ENCODE measurements at regions not wholly inside any gene's neighbourhood (a gene's known extent, or its start where the extent isn't known, plus 50 kb on each side); places are given as distances from the start of the nearest gene placed in this dataset.

GRCh38 chr6:95364016-95364604, 213.2 kb upstream of the MANEA start:
- peak; percentile 36 for DNase-seq

GRCh38 chr6:95365454-95365853, 211.9 kb upstream of the MANEA start:
- no peak for DNase-seq

- DNase-seq: no peak
Observed at GRCh38 chr6:95366414-95366813, 210.9 kb upstream of the MANEA start.

- no peak for DNase-seq
Observed at GRCh38 chr6:95383878-95384277, 193.5 kb upstream of the MANEA start.

- DNase-seq: no peak
Observed at GRCh38 chr6:95384988-95385387, 192.3 kb upstream of the MANEA start.

- no peak for DNase-seq
Observed at GRCh38 chr6:95387845-95388244, 189.5 kb upstream of the MANEA start.

- DNase-seq: no peak
Observed at GRCh38 chr6:95404777-95405176, 172.6 kb upstream of the MANEA start.

GRCh38 chr6:95408111-95408510, 169.2 kb upstream of the MANEA start:
- DNase-seq: no peak

GRCh38 chr6:95410168-95410567, 167.2 kb upstream of the MANEA start:
- DNase-seq: no peak

- no peak for DNase-seq
Observed at GRCh38 chr6:95413789-95414188, 163.5 kb upstream of the MANEA start.

- no peak for DNase-seq
Observed at GRCh38 chr6:95417856-95418255, 159.5 kb upstream of the MANEA start.

GRCh38 chr6:95420792-95421191, 156.5 kb upstream of the MANEA start:
- DNase-seq: no peak

- no peak for DNase-seq
Observed at GRCh38 chr6:95423331-95423730, 154.0 kb upstream of the MANEA start.

GRCh38 chr6:95431637-95432228, 145.6 kb upstream of the MANEA start:
- DNase-seq: peak; percentile 48

- DNase-seq: no peak
Observed at GRCh38 chr6:95439741-95440140, 137.6 kb upstream of the MANEA start.

GRCh38 chr6:95448208-95448607, 129.1 kb upstream of the MANEA start:
- DNase-seq: no peak

GRCh38 chr6:95469511-95469910, 107.8 kb upstream of the MANEA start:
- no peak for DNase-seq

GRCh38 chr6:95478941-95479340, 98.4 kb upstream of the MANEA start:
- DNase-seq: no peak

- DNase-seq: no peak
Observed at GRCh38 chr6:95487817-95488216, 89.5 kb upstream of the MANEA start.

- DNase-seq: no peak
Observed at GRCh38 chr6:95489185-95489863, 88.0 kb upstream of the MANEA start.

- DNase-seq: no peak
Observed at GRCh38 chr6:95496769-95497426, 80.4 kb upstream of the MANEA start.

GRCh38 chr6:95501032-95501904, 76.1 kb upstream of the MANEA start:
- no peak for DNase-seq

- DNase-seq: no peak
Observed at GRCh38 chr6:95503568-95503967, 73.8 kb upstream of the MANEA start.

All from NCI-H146 (cell line).